22Rv1 (cell line): ENCODE measurements at regions not wholly inside any gene's neighbourhood (a gene's known extent, or its start where the extent isn't known, plus 50 kb on each side); places are given as distances from the start of the nearest gene placed in this dataset.

Experiments
- CTCF ChIP-seq: fragments of 450-650 bp; IDR thresholded peaks from 2 replicates; pipeline ENCODE4 v1.5.1; 2017; ENCODE audit warnings: mild to moderate bottlenecking
- ZFX ChIP-seq: fragments of 450-650 bp; IDR thresholded peaks from 2 replicates; pipeline ENCODE4 v1.6.1; 2017; ENCODE audit warnings: antibody characterized with exemption, borderline replicate concordance

- no peak for TF ChIP-seq CTCF
- TF ChIP-seq ZFX: no peak
These were observed 64.1 kb upstream of the HS3ST4 start for GRCh38 chr16:25627641-25628040.
